ENCODE measurements at regions not wholly inside any gene's neighbourhood (a gene's known extent, or its start where the extent isn't known, plus 50 kb on each side); places are given as distances from the start of the nearest gene placed in this dataset.

DNA sequence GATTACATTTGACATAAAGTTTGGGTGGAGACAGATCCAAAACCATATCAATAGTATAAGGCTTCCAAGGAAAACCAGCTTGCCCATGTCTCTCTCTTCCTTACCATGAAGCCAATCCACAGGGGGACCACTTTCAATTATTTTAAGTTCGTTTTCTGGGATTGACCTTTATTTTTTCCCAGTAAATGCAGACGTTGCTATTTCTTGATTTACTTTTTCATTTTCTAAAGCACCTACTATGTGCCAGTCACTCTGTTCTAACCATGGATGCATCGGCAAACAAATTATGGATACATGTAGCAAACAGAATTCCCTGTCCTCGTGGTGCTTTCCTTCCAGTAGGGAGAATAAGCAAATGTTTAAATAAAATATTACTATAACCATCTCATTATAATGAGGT, 65.8 kb upstream of the KCNA1 start:
- H3K4me2 ChIP-seq (ENCODE audit: low read length): no peak overlapping the region
- TF ChIP-seq, protein P1, sequence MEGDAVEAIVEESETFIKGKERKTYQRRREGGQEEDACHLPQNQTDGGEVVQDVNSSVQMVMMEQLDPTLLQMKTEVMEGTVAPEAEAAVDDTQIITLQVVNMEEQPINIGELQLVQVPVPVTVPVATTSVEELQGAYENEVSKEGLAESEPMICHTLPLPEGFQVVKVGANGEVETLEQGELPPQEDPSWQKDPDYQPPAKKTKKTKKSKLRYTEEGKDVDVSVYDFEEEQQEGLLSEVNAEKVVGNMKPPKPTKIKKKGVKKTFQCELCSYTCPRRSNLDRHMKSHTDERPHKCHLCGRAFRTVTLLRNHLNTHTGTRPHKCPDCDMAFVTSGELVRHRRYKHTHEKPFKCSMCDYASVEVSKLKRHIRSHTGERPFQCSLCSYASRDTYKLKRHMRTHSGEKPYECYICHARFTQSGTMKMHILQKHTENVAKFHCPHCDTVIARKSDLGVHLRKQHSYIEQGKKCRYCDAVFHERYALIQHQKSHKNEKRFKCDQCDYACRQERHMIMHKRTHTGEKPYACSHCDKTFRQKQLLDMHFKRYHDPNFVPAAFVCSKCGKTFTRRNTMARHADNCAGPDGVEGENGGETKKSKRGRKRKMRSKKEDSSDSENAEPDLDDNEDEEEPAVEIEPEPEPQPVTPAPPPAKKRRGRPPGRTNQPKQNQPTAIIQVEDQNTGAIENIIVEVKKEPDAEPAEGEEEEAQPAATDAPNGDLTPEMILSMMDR (IDR thresholded peaks at IDR 0.05): no peak
- H3K79me2 ChIP-seq: no peaks in the 10 kb centered on the region
- no peak overlapping the region for H3K4me3 ChIP-seq (ENCODE audit: low read depth, low read length)
- H3K4me1 ChIP-seq: no peaks in the 10 kb centered on the region
- no peak overlapping the region for H2AFZ ChIP-seq
- no peaks in the 10 kb centered on the region for H3K36me3 ChIP-seq (ENCODE audit: control insufficient read depth, insufficient read depth, low read length)
- H3K27ac ChIP-seq: no peak overlapping the region
- no peaks in the 10 kb centered on the region for H3K27me3 ChIP-seq (ENCODE audit: control insufficient read depth, insufficient read depth, low read length)
- H3K9ac ChIP-seq: no peak overlapping the region
- no peaks in the 10 kb centered on the region for H3K9me3 ChIP-seq (ENCODE audit: control insufficient read depth, low read length)

DNA sequence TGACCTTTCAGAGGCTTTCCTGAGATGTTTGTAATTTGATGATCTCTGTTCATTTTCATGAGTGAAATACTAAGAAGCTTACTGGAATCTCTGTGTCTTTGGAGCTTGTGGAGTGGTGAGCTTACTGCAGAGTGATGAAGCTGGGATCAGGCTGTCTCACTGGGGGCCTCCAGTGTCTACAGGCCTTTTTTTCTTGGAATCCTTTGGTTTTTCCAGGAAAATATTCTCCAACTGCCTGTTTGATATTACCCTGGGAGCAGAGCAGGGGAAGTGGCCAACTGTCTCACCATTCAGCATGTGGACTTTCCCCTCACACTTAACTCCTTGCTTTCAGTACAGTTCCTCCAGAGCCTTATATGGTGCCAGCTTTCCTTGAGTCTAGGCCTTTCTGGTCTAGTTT, 62.0 kb upstream of the KCNA1 start:
- Histone ChIP-seq H3K79me2 (no peaks in the 10 kb centered on the region), H3K4me2 (ENCODE audit: low read length) (no peak overlapping the region), H3K36me3 (ENCODE audit: control insufficient read depth, insufficient read depth, low read length) (no peaks in the 10 kb centered on the region), H3K9ac (no peak overlapping the region), H3K4me1 (no peaks in the 10 kb centered on the region), H3K27me3 (ENCODE audit: control insufficient read depth, insufficient read depth, low read length) (no peaks in the 10 kb centered on the region), H3K9me3 (ENCODE audit: control insufficient read depth, low read length) (no peaks in the 10 kb centered on the region), H3K27ac (no peak overlapping the region), H3K4me3 (ENCODE audit: low read depth, low read length) (no peak overlapping the region), H2AFZ (no peak overlapping the region)
- TF ChIP-seq, protein P1 (IDR thresholded peaks at IDR 0.05): no peak

DNA sequence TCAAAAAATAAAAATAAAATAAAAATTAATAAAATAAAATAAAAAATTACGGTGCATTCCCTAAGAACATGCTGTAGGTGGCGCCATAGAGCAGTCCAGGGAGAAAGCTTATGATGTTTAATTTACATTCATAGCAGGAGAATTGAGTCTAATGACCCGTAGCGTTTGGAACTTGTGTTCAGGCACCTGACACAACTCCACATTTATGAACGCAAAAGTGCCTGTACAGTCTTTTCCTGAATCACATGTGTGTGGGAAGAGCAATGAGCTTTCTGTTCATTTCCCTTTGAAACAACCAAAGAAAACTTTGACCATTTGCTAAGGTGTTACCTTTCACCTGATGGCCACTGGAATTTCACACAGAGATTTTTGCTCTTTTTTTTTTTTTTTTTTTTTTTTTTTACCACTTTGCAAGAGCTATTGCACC, 60.6 kb upstream of the KCNA1 start:
- H3K36me3 ChIP-seq (ENCODE audit: control insufficient read depth, insufficient read depth, low read length): no peaks in the 10 kb centered on the region
- TF ChIP-seq, protein P1 (IDR thresholded peaks at IDR 0.05): peak; percentile 63
- H3K4me1 ChIP-seq: no peaks in the 10 kb centered on the region
- H3K4me3 ChIP-seq (ENCODE audit: low read depth, low read length): no peak overlapping the region
- no peak overlapping the region for H2AFZ ChIP-seq
- no peak overlapping the region for H3K9ac ChIP-seq
- no peaks in the 10 kb centered on the region for H3K9me3 ChIP-seq (ENCODE audit: control insufficient read depth, low read length)
- no peaks in the 10 kb centered on the region for H3K79me2 ChIP-seq
- no peak overlapping the region for H3K27ac ChIP-seq
- no peaks in the 10 kb centered on the region for H3K27me3 ChIP-seq (ENCODE audit: control insufficient read depth, insufficient read depth, low read length)
- H3K4me2 ChIP-seq (ENCODE audit: low read length): no peak overlapping the region

DNA sequence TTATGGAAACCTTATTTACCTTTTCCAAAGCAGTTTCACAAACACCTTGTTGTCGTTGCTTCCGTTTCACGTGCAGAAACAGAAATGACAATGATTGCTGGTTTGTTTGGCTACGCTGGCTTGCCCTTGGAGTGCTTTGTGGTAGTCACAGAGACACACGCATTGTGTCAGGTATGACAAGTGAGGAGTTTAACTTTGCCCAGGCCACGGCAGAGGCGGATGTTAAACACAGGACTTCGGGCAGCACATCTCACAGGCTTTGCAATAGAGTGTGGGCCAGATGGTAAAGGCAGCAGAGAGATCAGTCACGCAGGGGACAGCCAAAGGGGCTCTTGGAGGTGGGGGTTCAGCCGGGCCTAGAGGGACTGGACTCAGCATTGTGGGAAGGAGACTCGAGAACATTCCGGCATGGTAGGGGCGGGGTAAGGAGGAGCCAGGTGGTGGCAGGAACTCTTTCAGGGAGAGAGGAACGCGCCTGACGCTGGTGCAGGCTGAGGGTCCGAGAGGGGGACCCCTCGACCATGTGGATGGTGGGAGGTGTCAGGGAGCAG, 59.8 kb upstream of the KCNA1 start:
- Histone ChIP-seq H3K9ac (no peak overlapping the region), H3K36me3 (ENCODE audit: control insufficient read depth, insufficient read depth, low read length) (no peaks in the 10 kb centered on the region), H3K4me1 (no peaks in the 10 kb centered on the region), H3K27ac (no peak overlapping the region), H3K4me3 (ENCODE audit: low read depth, low read length) (no peak overlapping the region), H2AFZ (no peak overlapping the region), H3K79me2 (no peaks in the 10 kb centered on the region), H3K27me3 (ENCODE audit: control insufficient read depth, insufficient read depth, low read length) (no peaks in the 10 kb centered on the region), H3K4me2 (ENCODE audit: low read length) (no peak overlapping the region), H3K9me3 (ENCODE audit: control insufficient read depth, low read length) (no peaks in the 10 kb centered on the region)
- TF ChIP-seq, protein P1 (IDR thresholded peaks at IDR 0.05): no peak

DNA sequence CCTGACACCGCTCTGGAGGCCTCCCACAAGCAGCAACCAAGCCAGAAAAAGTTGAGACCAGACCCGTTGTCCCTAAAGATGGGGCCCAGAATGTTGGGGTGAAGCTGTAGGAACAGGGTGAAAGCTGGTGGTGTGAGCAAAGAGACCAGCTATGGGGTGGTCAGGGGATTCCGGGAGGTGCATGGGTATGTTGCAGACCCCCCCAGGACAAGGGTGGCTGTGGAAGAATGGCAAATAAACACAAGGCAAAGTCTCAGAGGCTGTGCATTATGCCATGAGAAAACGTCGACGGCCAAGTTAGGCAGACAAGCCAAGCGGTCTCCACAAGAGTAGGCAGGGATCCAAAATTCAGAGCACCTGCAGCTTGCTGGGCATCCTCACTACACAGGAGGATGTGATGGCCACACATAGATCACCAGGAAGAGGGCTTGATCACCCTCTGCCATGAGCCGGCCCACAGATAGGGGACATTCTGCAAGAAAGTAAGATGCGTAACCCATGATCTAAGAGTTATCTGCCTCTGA, 58.8 kb upstream of the KCNA1 start:
- no peaks in the 10 kb centered on the region for H3K9me3 ChIP-seq (ENCODE audit: control insufficient read depth, low read length)
- TF ChIP-seq, protein P1 (IDR thresholded peaks at IDR 0.05): no peak

More for the DNA sequence above, 58.8 kb upstream of the KCNA1 start:
- Histone ChIP-seq H3K36me3 (ENCODE audit: control insufficient read depth, insufficient read depth, low read length) (no peaks in the 10 kb centered on the region), H3K79me2 (no peaks in the 10 kb centered on the region), H3K27me3 (ENCODE audit: control insufficient read depth, insufficient read depth, low read length) (no peaks in the 10 kb centered on the region), H3K4me1 (no peaks in the 10 kb centered on the region), H3K27ac (no peak overlapping the region), H3K9ac (no peak overlapping the region), H3K4me2 (ENCODE audit: low read length) (no peak overlapping the region), H2AFZ (no peak overlapping the region), H3K4me3 (ENCODE audit: low read depth, low read length) (no peak overlapping the region)

Measured in parathyroid adenoma (tissue), 2 donors.